ENCODE measurements at regions not wholly inside any gene's neighbourhood (a gene's known extent, or its start where the extent isn't known, plus 50 kb on each side); places are given as distances from the start of the nearest gene placed in this dataset.

DNA sequence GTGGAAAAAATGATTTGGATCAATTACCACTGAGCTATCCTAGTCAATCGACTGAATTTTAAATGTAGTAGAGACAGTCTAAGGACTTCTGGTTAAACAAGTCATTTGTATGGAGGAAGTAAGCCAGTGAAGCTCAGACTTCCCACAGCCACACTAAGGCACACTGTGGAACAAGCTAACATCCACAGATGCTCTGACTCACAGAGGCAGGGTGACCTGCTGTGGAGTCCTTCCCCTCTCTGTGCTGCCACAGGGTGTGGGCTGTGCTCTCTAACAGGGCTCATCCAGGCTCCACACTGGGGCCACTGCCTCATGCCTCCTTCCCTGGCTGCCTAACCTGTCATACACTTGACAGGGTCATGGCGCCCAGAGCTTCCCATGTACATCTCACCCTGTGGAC lies 351.0 kb downstream of the GALR1 start:
- no peak for DNase-seq

- DNase-seq, result no peak
These were observed 351.9 kb downstream of the GALR1 start for GRCh38 chr18:77601567-77601966.

- no peak for DNase-seq
These were observed 357.4 kb downstream of the GALR1 start for GRCh38 chr18:77607087-77607486.

DNA sequence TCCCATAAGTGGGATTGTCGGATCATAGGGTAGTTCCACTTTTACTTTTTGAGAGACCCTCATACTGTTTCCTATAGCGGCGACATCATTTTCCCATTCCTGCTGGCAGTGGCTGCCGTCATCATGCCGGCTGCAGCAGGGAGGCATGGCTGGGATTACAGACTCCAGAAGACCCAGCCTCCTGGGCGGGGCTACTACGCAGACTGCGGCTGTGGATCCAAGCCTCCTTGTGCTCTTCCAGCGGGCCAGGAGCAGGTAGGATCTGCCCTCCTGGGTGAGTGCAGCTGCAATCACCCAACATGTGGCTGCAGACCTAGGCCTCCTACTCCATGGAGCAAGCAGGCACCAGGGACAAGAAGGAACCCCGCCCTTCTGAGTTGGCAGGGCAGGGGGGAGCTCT lies 359.2 kb downstream of the GALR1 start:
- DNase-seq, result no peak

DNA sequence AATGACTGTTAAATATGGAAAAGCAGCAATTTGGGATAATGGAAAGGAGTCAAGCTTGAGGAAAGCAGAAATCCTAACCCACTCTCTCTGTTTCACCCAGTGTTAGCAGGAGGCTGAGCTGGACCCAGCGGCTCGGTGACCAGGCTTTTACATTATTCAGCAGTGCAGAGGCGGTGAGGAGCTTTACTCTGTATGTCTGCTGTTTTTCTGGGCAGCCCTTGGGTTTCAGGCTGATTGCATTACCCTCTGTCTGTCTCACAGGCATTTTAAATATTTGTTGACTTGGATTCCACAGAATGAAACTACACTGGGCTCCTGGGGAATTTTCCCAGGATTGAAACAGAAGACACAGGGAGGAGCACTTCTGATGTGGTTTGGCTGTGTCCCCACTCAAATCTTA lies 368.0 kb downstream of the GALR1 start:
- no peak for DNase-seq

GRCh38 chr18:77619525-77619924 lies 369.9 kb downstream of the GALR1 start:
- no peak for DNase-seq

DNA sequence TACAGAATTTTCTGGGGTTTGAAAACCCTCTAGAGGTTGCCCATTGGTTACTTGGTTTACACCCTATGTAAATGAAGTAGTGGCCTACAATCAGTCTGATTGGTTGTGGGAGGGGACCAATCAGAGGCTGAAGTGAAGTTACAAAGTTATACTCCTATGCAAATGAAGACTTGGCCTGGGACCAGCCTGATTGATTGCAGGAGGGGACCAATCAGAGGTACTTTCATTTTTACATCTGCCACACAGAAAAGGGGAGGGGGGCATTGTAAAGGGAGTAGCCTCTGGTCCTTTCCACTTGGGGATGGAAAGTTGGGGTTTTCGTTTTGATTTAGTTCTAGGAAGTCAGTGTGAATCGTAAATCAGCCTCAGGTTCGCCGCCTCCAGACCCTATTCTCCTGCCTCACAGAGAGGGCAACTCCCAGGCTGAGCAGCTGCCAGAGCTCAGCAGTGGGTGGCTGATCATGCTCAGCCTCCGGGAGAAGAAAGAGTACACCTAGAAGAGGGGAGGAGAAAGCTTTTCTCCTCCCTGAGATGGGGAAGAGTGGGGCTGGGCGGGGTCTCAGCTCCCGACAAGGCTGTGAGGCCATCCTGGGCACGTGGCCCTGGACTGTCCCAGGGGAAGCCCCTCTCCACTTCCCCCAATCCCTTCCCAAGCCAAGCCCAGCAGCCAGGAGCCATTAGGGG lies 372.5 kb downstream of the GALR1 start:
- no peak for DNase-seq

- DNase-seq, result no peak
These were observed 383.1 kb downstream of the GALR1 start for GRCh38 chr18:77632758-77633157.

DNA sequence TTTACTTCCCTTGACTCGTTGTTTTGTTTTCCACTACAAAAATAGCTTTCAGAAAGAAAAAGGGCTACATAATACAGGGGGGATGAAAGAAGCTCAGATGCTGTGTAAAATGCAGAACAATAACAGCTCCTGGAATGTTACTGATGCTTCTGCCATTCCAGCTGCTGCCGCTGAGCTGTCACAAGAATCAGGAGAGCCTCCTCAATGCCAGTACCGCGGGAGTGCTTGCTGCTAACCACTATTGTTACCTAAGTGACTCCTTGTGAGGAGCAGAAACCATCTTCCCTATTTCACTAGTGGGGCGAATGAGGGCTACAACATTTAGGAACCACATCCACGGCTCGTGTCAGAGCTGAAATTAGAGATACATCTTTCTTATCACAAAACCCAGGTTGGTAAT lies 384.8 kb downstream of the GALR1 start:
- DNase-seq, result no peak

DNA sequence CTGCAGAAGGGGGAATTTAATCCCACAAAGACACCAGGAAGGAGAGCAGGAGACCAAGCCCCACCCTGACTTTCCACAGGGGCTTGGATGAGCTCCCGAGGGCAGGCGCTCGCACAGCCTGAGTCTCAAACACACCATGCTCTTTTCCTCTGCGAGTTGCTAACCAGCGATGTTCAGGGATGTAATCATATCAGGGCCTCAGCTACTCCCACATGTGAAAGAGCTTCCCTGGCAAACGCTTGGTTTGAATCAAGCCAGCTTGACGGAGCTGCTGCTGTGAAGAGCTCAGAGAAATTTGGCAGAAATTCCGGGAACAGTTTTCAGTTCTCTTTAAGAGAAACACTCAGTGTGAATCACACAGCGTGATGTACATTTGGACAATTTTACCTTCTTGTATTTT lies 385.8 kb downstream of the GALR1 start:
- DNase-seq, result no peak

GRCh38 chr18:77635858-77636257 lies 386.2 kb downstream of the GALR1 start:
- DNase-seq, result no peak

DNA sequence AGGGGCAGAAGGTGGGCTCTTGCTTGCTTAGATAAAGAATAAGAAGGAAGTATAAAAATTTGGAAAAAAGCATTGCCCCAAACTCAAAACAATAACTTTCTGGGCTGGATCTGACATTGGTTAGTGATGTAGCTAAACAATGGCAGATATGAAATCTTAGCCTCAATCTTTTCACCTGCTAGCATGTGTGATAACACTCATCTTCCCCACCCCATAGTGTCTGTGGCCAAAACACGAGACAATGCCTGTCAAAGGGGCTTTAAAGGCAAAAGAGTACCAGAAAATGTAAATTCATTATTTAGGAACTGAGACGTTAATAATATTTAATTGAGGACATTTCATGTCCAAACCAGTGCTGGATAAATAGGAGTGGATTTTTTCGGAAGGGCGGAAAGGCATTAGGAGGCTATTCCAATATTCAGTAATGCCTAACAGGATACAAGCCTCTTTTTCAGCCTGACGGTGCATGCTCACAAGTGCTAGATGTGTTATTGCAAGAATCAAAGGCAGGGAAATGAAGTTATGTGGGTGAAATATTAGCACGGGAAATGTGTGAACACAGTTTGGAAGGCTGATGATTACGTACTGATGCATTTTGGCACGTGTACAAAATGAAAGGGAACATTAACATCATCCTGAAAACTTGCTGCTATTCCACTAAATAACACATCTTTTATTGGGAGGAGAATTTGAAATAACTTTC lies 395.7 kb downstream of the GALR1 start:
- DNase-seq, result no peak

DNA sequence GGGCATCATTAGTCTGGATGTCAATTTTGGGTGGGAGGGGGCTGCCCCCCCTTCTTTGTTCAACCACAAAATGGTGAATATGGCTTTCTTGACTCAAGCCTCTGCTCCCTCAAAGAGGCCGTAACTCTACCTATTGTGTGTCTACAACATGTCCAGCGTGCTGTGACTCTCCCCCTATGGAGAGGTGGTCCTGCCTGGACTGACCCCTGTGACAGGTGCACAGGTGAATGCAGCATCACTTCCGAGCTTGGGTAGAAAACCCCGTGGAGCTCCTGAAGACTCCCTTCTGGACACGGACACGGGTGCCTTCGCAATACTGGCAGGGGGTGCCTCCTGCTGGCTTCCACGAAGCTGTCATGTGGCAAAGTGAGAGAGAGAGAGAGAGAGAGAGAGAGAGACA lies 397.8 kb downstream of the GALR1 start:
- no peak for DNase-seq

DNA sequence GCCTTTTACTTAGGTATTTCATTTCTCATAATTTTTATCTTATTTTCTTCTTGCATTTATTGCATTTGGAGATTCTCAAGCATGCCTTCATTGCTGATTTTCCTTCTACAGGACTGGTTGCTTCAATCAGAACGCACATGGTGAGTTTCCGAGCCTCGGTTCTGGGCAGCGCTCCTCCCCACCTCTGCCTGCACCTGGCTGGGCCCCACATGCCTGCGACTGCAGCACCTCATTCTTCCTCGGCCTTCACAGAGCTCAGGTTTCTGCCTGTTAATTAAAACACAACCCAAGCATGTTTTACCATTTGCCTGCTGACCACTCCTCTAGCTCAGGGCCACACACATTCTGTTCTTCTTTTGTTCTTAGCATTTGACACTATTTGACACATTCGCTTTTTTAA lies 398.8 kb downstream of the GALR1 start:
- no peak for DNase-seq

DNA sequence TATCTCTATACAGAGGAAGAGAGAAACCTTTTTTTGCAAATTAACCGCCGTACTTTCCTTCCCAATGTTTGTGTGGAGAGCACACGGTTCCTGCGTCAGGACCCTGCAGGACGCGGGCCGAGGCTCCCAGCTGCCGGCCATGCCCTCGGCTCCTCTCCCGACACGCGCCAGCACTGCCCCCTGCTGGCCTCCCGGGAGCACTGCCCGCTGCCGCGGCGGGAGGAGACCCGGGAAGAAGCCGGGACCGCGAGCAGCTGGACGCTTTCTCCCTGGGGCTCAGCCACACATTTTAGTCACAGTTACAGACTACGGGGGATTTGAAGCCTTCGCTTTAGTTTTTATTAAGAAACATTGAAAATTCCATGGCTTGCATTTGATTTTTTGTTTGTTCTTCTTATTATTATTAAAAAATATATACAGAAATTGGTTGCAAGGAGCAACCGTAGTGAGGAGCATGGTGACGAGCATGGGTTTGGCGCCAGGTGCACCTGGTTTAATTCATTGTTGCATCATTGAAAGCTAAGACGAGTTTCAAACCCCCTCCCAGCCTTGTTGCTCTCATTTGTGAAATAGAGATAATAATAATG lies 401.2 kb downstream of the GALR1 start:
- DNase-seq, result no peak

- no peak for DNase-seq
These were observed 401.8 kb downstream of the GALR1 start for GRCh38 chr18:77651441-77651840.

DNA sequence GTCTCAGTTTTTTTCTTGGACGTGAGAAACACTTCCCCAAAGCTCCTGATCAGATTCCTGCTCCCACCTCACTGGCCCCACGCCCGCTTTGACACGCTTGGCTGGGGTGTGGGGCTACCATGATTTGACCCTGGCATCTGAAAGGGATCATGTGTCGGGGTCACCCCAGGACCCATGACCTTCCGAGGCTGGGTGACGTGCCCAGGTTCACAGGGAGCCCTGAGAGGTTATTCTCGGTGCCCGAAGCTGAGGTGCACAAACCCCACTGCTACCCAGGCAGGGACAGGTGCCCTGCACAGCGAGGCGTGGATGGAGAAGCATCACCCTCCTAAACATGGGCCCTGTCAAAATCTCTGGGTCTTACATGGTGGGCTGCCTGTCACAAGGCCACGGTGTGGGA lies 404.1 kb downstream of the GALR1 start:
- no peak for DNase-seq

DNA sequence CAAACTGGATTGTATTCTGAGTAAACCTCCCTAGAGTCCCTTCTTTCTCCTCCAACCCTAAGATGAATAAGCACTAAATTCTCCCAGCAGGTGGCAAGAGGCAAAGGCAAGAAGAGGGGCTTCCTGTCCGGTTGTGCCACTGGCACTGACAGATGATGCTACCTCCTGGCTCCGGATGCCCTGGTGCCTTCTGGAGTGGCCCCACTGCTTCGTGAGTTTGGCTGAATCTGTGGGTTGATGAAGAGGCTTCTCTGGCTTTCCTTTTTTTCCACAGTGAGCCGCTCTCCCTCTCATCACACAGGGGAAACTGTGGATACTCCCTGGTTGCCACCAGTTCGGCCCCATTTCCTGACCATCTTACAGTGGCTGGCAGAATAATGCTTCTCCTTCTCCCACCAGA lies 404.7 kb downstream of the GALR1 start:
- no peak for DNase-seq

- DNase-seq, result no peak
These were observed 408.1 kb downstream of the GALR1 start for GRCh38 chr18:77657651-77658298.

- no peak for DNase-seq
These were observed 408.6 kb downstream of the GALR1 start for GRCh38 chr18:77658299-77658662.

DNA sequence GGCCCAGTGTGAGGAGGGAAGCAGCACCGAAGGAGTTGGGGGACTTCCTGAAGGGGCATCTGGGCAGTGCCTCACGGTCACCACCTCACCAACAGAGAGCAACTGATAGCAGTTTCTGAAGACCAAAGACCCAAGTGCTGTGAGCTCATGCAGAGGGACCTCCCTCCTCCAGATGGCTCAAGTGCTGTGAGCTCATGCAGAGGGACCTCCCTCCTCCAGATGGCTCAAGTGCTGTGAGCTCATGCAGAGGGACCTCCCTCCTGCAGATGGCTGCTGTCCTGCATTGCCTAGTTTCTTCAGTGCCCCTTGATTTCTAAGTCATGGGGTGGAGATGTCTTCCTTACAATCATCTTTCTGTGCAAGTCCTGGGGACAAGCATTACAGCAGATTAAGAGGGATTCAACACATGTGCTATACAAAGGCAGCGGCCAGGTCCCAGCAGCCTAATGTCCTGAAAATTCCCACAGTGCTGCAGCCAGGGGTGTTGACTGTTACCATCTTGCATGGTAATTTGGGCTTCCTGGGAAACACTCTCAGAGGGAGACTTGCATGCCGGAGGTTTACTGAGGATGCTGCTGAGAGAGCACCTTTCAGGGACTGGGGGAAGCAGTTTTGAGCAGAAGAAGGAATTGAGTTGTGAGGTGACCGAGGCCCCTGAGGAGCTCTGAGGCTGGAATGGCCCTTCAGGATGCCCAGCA lies 409.3 kb downstream of the GALR1 start:
- no peak for DNase-seq

DNA sequence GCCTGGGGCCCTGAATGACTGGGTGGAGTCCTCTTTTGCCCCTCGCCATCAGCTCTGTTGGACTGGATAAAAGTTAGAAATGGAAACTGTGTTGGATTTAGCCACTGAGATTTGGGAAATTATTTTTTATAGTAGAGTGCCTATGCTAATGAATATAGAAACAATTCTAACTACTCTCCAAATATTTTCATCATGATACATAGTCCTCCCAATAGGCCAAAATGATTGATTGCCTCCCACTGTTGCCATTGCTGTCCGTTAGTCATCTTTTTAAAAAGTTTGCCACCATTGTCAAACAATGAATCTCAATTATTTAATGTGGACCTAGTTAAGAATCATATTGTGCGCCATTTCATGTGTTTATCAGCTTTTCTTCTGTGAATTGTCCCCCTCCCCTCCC lies 417.0 kb downstream of the GALR1 start:
- DNase-seq, result no peak

DNA sequence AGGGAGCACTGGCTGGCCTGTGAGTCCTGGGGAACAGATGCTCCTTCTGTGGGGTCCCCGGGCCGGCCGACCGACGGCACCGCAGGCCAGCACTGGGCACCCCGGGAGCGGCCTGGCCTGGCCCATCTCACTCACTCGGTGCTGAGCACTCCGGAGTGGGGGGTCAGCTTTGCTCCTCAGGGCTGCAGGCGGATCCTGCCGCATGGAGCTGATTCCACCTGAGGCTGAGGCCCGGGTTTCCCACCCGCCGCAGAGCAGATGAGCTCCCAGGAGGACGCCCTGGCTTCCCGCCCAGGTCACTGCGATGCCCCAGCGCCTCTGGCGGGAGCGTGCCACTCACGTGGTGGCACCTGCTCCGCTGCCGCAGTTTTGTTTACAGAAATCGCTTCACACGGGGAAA lies 418.6 kb downstream of the GALR1 start:
- DNase-seq, result no peak

- DNase-seq, result no peak
These were observed 419.7 kb downstream of the GALR1 start for GRCh38 chr18:77669331-77669730.
